ENCODE measurements at regions not wholly inside any gene's neighbourhood (a gene's known extent, or its start where the extent isn't known, plus 50 kb on each side); places are given as distances from the start of the nearest gene placed in this dataset.

DNA sequence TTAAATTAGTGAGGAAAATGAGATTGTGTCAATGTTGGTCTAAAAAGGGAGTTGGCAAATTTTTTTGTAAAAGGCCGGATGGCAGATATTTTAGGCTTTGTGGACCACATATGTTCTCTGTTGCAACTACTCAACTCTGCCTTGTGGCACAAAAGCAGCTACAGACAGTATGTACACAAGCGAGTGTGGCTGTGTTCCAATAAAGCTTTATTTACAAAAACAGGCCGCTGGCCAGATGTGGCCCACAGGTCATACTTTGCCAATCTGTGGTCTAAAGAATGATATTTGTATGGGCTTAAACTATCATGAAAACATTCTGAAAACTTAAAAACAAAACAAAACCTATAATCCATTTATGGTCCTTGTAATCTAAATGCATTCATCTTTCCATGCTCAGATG, 228.3 kb downstream of the CLIC5 start:
- H3K9me1 ChIP-seq (replicated peaks; ENCODE audit: control insufficient read depth, extremely low read depth, insufficient read depth, low read length), result no peaks in the 10 kb centered on the region
- no peaks in the 10 kb centered on the region for H3K79me2 ChIP-seq (ENCODE audit: control insufficient read depth, insufficient read depth, low read length)
- H3K9me3 ChIP-seq (replicated peaks; ENCODE audit: control insufficient read depth, insufficient read depth, low read length), result no peaks in the 10 kb centered on the region
- FAIRE-seq (no peak), DNase-seq (ENCODE audit: low read depth, low spot score) (no peak)
- H3K27ac ChIP-seq (ENCODE audit: insufficient read depth, low read depth, low read length), result no peak overlapping the region
- TF ChIP-seq MYC (IDR thresholded peaks at IDR 0.05; ENCODE audit: low read depth, low read length) (no peak), POLR2A (IDR thresholded peaks at IDR 0.05; ENCODE audit: low read depth, low read length) (no peak), FOS (IDR thresholded peaks at IDR 0.05; ENCODE audit: borderline replicate concordance, insufficient read depth, low read length) (no peak), GATA2 (IDR thresholded peaks at IDR 0.05; ENCODE audit: insufficient read depth, insufficient read length, low read depth, low read length) (no peak)
- TF ChIP-seq, protein P1, sequence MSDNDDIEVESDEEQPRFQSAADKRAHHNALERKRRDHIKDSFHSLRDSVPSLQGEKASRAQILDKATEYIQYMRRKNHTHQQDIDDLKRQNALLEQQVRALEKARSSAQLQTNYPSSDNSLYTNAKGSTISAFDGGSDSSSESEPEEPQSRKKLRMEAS (IDR thresholded peaks at IDR 0.05; ENCODE audit: insufficient read depth, insufficient read length), result no peak
- H3K4me3 ChIP-seq (replicated peaks in 1 of 3; ENCODE audit: insufficient read depth in 1 of 3, low read depth in 1 of 3, low read length in 3 of 3), result no peak overlapping the region
- CTCF ChIA-PET, result no interaction called here
- no TSS peak for BruUV-seq (replicated peaks)
- no peak overlapping the region for H3K4me2 ChIP-seq (ENCODE audit: insufficient read depth, low read length)
- no peaks in the 10 kb centered on the region for H3K4me1 ChIP-seq (ENCODE audit: control insufficient read depth, extremely low read depth, insufficient read depth, low read length)
- no peaks in the 10 kb centered on the region for H3K27me3 ChIP-seq (ENCODE audit: control insufficient read depth in 2 of 2, insufficient read depth in 2 of 2, low read length in 2 of 2)
- H4K20me1 ChIP-seq (replicated peaks; ENCODE audit: control insufficient read depth, extremely low read depth, insufficient read depth, low read length), result no peaks in the 10 kb centered on the region
- H2AFZ ChIP-seq (ENCODE audit: low read depth, low read length), result no peak overlapping the region
- dilution Hi-C loops (cut with MboI; ENCODE audit: extremely low pct_ligation_motif_present, low sequenced_read_pairs), result no loop called here
- intact Hi-C loops (cut with micrococcal nuclease), result no loop called here
- POLR2A ChIA-PET, result no interaction called here
- no peaks in the 10 kb centered on the region for H3K36me3 ChIP-seq (ENCODE audit: control insufficient read depth in 2 of 2, extremely low read depth in 1 of 2, insufficient read depth in 2 of 2, low read length in 2 of 2)
- H3K9ac ChIP-seq (replicated peaks; ENCODE audit: extremely low read depth, insufficient read depth, low read length), result no peak overlapping the region

DNA sequence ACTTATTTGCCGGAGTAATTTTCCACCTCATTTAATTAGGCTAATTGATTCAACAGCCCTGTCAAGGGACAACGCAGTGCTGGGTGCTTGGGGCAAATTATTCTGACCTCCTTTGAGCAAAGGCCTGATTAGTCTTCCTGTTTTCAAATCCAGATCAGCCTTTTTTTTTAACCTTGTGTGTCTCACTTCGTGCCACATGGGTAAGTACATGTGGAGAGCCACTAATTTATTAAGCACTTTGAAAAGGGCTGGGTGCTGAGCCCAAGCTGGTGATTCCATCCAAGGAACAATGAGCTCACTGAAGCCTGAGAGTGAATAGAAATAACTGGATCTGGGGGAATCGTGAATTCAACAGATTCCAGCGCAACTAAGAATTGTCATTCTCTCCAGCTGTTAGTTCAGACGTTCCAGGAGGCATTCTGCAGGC, 229.3 kb downstream of the CLIC5 start:
- Histone ChIP-seq H3K4me2 (ENCODE audit: insufficient read depth, low read length) (no peak overlapping the region), H3K4me1 (ENCODE audit: control insufficient read depth, extremely low read depth, insufficient read depth, low read length) (no peaks in the 10 kb centered on the region), H4K20me1 (replicated peaks; ENCODE audit: control insufficient read depth, extremely low read depth, insufficient read depth, low read length) (no peaks in the 10 kb centered on the region), H3K79me2 (ENCODE audit: control insufficient read depth, insufficient read depth, low read length) (no peaks in the 10 kb centered on the region), H3K9me1 (replicated peaks; ENCODE audit: control insufficient read depth, extremely low read depth, insufficient read depth, low read length) (no peaks in the 10 kb centered on the region), H3K9ac (replicated peaks; ENCODE audit: extremely low read depth, insufficient read depth, low read length) (no peak overlapping the region), H3K9me3 (replicated peaks; ENCODE audit: control insufficient read depth, insufficient read depth, low read length) (no peaks in the 10 kb centered on the region), H2AFZ (ENCODE audit: low read depth, low read length) (no peak overlapping the region), H3K4me3 (replicated peaks in 1 of 3; ENCODE audit: insufficient read depth in 1 of 3, low read depth in 1 of 3, low read length in 3 of 3) (no peak overlapping the region), H3K36me3 (ENCODE audit: control insufficient read depth in 2 of 2, extremely low read depth in 1 of 2, insufficient read depth in 2 of 2, low read length in 2 of 2) (no peaks in the 10 kb centered on the region), H3K27me3 (ENCODE audit: control insufficient read depth in 2 of 2, insufficient read depth in 2 of 2, low read length in 2 of 2) (no peaks in the 10 kb centered on the region), H3K27ac (ENCODE audit: insufficient read depth, low read depth, low read length) (no peak overlapping the region)
- FAIRE-seq (no peak), DNase-seq (ENCODE audit: low read depth, low spot score) (no peak)
- ChIA-PET CTCF (no interaction called here), POLR2A (no interaction called here)
- no TSS peak for BruUV-seq (replicated peaks)
- TF ChIP-seq FOS (IDR thresholded peaks at IDR 0.05; ENCODE audit: borderline replicate concordance, insufficient read depth, low read length) (no peak), JUN (IDR thresholded peaks at IDR 0.05; ENCODE audit: borderline replicate concordance, insufficient read depth, insufficient read length, low read depth) (no peak), MYC (IDR thresholded peaks at IDR 0.05; ENCODE audit: low read depth, low read length) (no peak), POLR2AphosphoS5 (IDR thresholded peaks at IDR 0.05; ENCODE audit: insufficient read depth, low read depth, low read length) (no peak), GATA2 (IDR thresholded peaks at IDR 0.05; ENCODE audit: insufficient read depth, insufficient read length, low read depth, low read length) (no peak), EZH2 (IDR thresholded peaks at IDR 0.05; ENCODE audit: borderline replicate concordance, low read depth, low read length, severe bottlenecking) (no peak), POLR2A (IDR thresholded peaks at IDR 0.05; ENCODE audit: low read depth, low read length) (no peak)
- TF ChIP-seq, protein P2, sequence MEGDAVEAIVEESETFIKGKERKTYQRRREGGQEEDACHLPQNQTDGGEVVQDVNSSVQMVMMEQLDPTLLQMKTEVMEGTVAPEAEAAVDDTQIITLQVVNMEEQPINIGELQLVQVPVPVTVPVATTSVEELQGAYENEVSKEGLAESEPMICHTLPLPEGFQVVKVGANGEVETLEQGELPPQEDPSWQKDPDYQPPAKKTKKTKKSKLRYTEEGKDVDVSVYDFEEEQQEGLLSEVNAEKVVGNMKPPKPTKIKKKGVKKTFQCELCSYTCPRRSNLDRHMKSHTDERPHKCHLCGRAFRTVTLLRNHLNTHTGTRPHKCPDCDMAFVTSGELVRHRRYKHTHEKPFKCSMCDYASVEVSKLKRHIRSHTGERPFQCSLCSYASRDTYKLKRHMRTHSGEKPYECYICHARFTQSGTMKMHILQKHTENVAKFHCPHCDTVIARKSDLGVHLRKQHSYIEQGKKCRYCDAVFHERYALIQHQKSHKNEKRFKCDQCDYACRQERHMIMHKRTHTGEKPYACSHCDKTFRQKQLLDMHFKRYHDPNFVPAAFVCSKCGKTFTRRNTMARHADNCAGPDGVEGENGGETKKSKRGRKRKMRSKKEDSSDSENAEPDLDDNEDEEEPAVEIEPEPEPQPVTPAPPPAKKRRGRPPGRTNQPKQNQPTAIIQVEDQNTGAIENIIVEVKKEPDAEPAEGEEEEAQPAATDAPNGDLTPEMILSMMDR (IDR thresholded peaks at IDR 0.05; ENCODE audit: extremely low read depth in 1 of 2, insufficient read depth in 1 of 2, low read depth in 1 of 2, low read length in 2 of 2), result no peak
- TF ChIP-seq, protein P1 (IDR thresholded peaks at IDR 0.05; ENCODE audit: insufficient read depth, insufficient read length), result no peak
- dilution Hi-C loops (cut with MboI; ENCODE audit: extremely low pct_ligation_motif_present, low sequenced_read_pairs) (no loop called here), intact Hi-C loops (cut with micrococcal nuclease) (no loop called here)

All from endothelial cell of umbilical vein (primary cell).